ENCODE measurements at regions not wholly inside any gene's neighbourhood (a gene's known extent, or its start where the extent isn't known, plus 50 kb on each side); places are given as distances from the start of the nearest gene placed in this dataset.
"Not testable (repeated sequence)": the region's sequence is repeated elsewhere in the genome, so short reads cannot be mapped to it uniquely, and the experiment has no call there.

DNA sequence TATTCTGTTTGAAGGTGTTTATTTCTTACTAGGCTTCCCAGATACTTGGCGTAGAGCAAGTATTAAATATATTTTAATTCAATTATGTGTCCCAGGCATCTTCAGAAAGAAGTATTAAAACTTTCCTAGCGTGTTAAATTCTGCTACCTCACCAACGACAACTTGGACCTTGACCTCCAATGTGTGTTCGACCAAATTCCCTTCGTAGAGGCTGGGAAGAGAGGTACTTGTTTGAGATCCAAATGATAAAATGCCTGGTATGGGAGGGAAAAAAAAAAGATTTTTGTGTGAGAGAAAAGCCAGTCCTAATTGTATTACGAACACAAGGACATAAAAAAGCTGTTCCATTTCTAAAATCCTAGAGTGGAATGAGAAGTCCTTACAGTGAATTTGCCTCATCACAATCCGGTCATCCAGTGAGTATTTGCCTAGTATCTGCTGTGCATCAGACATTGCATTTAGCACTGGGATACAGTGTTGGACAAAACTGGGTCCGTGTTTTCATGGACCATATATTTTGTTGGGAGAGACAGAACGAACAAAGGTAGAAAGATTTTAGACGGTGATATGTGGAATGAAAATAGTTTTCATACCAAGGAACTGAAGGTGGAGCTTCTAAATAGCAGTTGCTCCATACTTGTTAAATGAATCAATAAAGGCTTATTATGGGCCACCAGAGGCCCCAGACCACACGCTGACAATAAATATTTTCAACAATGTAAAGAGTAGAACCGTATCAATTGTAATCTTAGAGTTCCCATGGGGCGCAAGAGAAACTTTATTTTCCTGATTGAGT lies 103.1 kb downstream of the KIF4B start:
- DNase-seq (ENCODE audit: low read depth in 2 of 2): no peak

GRCh38 chr5:155125551-155126095 lies 112.1 kb downstream of the KIF4B start:
- DNase-seq (ENCODE audit: low read depth in 2 of 2): no peak

- no peak for DNase-seq (ENCODE audit: low read depth in 2 of 2)
Measured at GRCh38 chr5:155126573-155126972, 113.0 kb downstream of the KIF4B start.

DNA sequence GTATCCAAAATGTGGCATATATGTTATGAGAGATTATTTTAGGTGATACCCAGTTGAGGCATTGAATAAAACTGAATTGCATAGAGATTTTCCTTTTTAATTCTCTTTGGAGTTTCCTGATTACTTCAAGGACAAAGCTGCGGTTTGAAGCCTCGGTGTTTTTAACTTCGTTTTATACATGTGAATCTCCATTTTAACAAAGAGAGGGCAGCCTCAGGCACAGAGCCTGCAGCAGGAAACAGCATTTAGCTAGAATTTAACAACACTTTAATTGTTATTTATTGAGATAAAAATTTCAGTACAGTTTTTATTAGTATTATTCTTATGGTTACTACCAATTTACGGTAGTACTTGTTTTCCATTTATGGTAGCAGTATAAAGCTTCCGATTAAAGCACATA lies 114.0 kb downstream of the KIF4B start:
- no peak for DNase-seq (ENCODE audit: low read depth in 2 of 2)

DNA sequence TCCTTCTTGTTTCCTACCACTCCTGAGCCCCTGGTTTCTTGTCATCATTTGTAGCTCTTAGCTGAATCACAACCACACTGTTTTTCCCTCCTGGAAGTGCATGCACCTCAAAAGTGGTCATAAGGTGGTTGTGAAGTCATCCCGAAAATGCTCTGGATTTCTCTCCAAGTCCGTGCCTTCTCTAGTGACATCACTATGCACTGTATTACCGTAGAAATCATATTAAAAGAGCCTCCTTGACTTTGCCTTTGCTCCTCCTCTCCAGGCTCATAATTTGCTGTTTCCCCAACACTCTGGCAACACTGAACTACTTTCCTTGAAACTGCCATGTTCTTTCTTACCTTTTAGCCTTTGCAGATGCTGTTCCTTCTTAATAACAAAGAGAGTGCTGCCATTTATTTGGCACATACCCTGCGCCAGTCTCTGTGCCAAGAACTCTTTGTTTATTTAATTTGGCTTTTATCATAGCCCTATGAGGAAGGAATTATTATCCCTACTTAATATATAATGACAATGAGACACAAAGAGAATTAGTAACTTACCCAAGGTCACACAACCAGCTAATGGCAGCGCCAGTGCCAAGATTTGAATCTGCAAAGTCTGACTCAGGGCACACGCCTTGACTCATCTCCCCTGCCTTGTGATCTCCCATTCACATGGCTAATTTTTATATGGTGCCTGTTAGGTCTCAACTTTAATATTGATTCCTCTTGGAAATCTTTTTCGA lies 115.4 kb downstream of the KIF4B start:
- DNase-seq (ENCODE audit: low read depth in 2 of 2): no peak

DNA sequence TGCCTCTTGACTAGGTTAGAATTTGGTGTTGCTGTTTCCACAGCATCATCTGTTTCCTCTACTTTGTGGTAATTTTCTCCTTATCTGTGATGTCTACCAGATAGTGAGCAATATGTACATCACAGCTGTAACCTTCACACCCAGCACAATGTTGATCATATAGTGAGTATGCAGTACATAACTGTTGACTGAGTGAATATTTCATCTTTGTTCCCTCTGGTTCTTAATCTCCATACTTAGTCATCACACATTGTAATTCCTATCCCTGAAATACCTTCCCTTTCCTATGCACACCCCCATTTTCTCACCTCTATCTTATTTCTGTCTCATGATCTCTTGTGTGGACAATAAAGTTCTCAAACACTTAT lies 115.9 kb downstream of the KIF4B start:
- DNase-seq (ENCODE audit: low read depth in 2 of 2): no peak

DNA sequence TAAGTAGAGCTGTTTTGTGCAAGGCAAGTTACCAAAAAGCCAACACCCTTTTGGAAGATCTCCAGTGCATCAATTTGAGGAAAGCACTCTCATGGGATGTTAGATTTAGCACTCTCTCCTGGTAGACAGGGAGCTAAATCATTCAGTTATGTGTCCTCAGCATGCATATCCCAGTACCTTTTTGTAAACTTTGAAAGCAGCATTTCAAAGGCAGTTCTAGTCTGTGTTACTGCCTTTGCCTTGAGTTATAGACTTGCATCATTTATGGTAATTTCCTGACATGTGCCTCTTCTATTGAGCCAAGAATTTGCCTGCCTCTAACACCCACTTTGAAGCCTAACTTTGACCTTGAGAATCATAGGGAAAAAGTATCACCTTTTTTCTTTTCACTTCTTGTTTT lies 120.6 kb downstream of the KIF4B start:
- DNase-seq (ENCODE audit: low read depth in 2 of 2): no peak

GRCh38 chr5:155136216-155136850 lies 122.8 kb downstream of the KIF4B start:
- no peak for DNase-seq (ENCODE audit: low read depth in 2 of 2)

GRCh38 chr5:155137683-155138082 lies 124.1 kb downstream of the KIF4B start:
- no peak for DNase-seq (ENCODE audit: low read depth in 2 of 2)

DNA sequence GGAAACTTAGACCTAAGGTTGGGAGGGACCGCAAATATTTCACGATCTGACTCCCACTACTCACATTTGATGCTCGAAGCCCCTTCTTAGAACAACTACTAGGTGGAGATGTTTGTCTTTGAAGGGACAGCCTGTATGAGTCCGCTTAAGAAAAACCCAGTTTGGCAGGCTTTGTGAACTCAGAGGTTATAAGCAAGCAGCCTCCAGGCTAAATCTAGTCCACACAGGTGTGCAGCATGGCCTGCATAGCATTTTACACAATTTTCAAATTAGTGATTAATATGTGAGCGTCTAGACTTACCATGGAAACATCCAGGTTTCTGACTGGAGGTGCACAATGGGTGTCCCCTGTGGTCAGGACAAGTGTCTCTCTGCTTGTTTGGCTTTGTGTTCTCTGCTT lies 127.1 kb downstream of the KIF4B start:
- DNase-seq (ENCODE audit: low read depth in 2 of 2): no peak

DNA sequence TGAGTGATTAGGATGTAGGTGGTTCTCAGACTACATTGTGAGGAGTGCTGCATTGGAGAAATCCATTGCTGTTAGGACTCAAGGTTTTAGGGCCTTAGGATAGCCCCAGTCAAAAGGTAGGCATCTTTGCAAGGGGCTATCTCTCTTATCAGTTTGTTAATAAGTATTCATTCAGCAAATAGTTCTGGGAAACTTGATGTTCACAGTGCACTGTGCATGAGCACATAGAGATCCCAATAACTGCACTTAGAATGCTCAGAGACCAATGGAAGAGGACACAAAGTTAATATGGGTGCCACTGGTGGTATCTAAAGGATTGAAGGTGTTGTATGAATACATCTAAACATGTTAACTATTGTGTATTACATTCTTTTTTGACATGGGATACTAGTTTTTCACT lies 131.4 kb downstream of the KIF4B start:
- no peak for DNase-seq (ENCODE audit: low read depth in 2 of 2)

- DNase-seq (ENCODE audit: low read depth in 2 of 2): no peak
Measured at GRCh38 chr5:155147222-155147621, 133.7 kb downstream of the KIF4B start.

- no peak for DNase-seq (ENCODE audit: low read depth in 2 of 2)
Measured at GRCh38 chr5:155148694-155149093, 135.1 kb downstream of the KIF4B start.

GRCh38 chr5:155150012-155150411 lies 136.5 kb downstream of the KIF4B start:
- no peak for DNase-seq (ENCODE audit: low read depth in 2 of 2)

GRCh38 chr5:155154973-155155372 lies 141.4 kb downstream of the KIF4B start:
- no peak for DNase-seq (ENCODE audit: low read depth in 2 of 2)

GRCh38 chr5:155163084-155163483 lies 149.5 kb downstream of the KIF4B start:
- DNase-seq (ENCODE audit: low read depth in 2 of 2): not testable (repeated sequence)

DNA sequence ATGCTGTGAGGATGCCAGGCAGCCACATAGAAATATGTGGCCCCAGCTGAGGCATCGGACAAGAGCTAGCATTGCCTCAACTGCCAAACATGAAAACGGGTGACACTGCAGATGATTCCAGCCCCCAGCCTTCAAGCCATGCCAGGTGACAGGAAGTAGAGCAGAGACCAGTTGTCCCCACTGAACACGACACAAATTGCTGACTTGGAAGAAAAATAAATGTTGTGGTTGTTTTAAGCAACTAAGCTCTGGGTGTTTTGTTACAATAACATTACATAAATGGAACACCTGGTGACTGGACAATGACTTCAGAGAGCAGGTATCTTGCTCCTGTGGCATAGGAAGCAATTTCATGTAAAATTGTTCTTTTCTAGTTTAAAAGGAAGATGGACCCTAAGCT lies 154.2 kb downstream of the KIF4B start:
- DNase-seq (ENCODE audit: low read depth in 2 of 2): no peak

DNA sequence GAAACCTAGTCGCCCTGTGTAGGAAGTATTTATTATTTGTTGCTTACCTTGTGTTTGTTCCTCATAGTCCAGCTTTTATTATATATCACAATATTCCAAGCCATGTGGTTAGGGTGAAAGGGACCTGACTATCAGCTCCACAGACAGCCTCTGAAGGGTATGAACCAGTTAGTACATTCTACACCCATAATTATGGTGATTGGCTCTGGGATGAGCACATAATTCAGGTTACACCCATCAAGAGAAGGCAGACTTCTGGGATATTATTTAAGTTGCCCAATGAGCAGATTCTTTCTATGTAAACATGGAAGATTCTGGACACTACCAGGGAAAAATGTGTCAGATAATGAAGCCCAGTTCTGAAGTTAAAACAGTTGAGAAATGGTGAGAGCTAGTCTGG lies 168.0 kb downstream of the KIF4B start:
- no peak for DNase-seq (ENCODE audit: low read depth in 2 of 2)

DNA sequence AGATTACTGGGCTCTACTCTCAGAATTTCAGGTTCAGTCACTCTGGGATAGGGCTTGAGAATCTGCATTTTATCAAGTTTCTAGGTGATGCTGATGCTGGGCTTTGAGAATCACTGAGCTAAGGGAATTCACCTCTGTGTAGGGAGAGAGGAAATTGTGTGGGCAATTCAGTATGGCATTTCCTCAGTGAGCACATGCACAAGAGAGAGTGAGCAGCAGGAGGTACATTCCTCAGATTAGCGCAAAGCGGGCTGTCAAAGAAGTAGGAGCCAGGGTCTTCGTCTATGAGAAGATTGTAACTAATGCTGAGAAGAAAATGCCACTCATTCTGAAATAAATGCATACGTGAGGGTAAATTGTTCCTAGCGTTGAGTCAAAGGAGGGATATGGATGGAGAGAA lies 175.9 kb downstream of the KIF4B start:
- DNase-seq (ENCODE audit: low read depth in 2 of 2): no peak

- no peak for DNase-seq (ENCODE audit: low read depth in 2 of 2)
Measured at GRCh38 chr5:155189981-155190380, 176.4 kb downstream of the KIF4B start.

DNA sequence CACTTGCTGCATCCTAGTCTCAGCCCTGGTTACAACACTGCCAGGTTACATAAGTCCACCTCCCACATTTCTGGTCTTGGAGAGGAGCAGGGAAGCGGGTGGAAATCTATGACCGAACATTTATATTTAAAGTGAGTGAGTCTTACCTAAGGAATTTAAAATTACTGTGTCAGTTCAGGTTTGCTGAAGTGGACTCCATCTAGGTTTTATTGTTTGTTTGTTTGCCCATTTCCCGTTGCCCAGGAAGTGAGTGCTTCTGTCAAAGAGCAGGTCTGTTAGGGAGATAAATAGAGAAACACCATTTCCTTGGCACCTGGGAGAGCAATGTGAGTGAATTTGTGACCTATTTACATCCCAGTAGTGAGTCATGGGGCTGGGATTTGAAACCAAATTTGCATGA lies 179.5 kb downstream of the KIF4B start:
- no peak for DNase-seq (ENCODE audit: low read depth in 2 of 2)

GRCh38 chr5:155193483-155194107 lies 180.0 kb downstream of the KIF4B start:
- no peak for DNase-seq (ENCODE audit: low read depth in 2 of 2)
